VCaP (cell line): ENCODE measurements at regions not wholly inside any gene's neighbourhood (a gene's known extent, or its start where the extent isn't known, plus 50 kb on each side); places are given as distances from the start of the nearest gene placed in this dataset.

ENCODE experiments used
- H3K27ac ChIP-seq: fragments of 450-650 bp; 2 replicates; pipeline ENCODE4 v1.5.1; 2017
- TF ChIP-seq, protein P1 (sequence below): fragments of 450-650 bp; conservative IDR thresholded peaks from 2 replicates; pipeline ENCODE4 v1.5.1; 2017; ENCODE audit warnings: mild to moderate bottlenecking, moderate library complexity

DNA sequence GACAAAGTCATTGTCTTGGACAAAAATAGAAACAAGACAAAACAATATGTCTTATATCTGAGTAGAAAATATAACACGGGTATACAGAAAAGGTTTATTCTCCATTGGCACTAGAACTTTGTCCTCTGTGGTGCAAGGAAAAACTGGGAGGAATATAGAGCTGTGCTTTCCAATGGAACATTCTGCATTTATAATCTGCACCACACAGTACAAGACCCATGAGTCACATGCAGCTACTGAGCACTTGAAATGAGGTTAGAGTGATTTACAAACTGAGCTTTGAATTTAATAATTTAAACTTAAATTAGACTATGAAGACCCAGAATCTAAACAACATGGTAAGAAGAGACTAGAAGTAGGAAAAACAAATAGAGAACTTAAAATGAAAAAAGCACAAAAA lies 86.1 kb downstream of the RAP2A start:
- no peak overlapping the region for H3K27ac ChIP-seq
- TF ChIP-seq, protein P1, sequence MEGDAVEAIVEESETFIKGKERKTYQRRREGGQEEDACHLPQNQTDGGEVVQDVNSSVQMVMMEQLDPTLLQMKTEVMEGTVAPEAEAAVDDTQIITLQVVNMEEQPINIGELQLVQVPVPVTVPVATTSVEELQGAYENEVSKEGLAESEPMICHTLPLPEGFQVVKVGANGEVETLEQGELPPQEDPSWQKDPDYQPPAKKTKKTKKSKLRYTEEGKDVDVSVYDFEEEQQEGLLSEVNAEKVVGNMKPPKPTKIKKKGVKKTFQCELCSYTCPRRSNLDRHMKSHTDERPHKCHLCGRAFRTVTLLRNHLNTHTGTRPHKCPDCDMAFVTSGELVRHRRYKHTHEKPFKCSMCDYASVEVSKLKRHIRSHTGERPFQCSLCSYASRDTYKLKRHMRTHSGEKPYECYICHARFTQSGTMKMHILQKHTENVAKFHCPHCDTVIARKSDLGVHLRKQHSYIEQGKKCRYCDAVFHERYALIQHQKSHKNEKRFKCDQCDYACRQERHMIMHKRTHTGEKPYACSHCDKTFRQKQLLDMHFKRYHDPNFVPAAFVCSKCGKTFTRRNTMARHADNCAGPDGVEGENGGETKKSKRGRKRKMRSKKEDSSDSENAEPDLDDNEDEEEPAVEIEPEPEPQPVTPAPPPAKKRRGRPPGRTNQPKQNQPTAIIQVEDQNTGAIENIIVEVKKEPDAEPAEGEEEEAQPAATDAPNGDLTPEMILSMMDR: no peak

DNA sequence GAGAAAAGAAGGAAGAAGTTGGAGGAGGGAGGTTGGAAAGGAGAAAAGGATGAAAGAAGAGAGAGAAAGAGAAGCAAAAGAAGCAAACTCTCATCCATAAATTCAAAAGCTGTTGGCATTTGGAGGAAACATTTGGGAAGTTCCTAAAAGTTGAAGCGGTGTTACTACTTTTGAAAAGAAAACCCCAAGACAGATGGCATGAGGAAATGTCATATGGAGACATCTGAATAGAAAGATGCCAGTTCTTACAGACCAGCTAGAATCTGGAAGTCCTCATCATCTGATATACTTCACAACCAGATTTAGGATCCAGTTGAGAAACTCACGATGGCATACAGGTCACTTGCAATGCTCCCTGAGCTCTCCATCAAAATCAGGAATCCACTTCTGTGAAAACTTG lies 86.9 kb downstream of the RAP2A start:
- TF ChIP-seq, protein P1: no peak

DNA sequence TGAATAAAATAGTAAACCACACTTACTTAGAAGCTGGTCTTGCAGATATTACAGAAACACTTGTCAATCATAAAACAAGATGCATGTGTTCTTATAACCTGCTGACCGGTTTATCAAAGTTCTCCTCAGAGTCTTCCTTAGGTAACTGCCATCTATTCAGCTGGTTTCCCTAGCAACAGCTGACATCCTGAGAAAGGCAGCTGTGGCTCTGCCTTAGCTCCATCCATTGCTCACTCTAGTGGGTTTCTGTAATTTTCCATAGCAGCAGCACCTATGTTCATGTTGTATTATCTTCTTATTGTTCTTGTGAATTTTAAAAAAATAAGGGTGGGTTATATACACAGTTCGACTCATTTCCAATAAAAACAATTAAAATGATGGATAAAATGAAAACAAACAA lies 87.8 kb downstream of the RAP2A start:
- TF ChIP-seq, protein P1: no peak
- H3K27ac ChIP-seq: no peak overlapping the region

More for the DNA sequence above, 86.9 kb downstream of the RAP2A start:
- H3K27ac ChIP-seq: no peak overlapping the region

DNA sequence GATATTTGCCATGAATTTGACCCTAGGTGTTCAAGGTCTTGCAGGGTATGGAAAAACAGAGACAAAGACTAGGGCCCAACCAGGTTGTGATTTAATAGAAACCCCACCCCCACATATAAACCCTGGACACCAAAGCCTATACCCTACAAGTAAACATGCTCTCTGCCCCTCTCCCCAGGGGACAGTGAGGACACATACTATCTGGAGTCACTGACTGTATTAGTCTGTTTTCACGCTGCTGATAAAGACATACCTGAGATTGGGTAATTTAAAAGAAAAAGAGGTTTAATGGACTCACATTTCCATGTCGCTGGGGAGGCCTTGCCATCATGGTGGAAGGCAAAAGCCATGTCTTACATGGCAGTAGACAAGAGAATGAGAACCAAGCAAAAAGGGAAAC lies 88.3 kb downstream of the RAP2A start:
- H3K27ac ChIP-seq: no peak overlapping the region
- TF ChIP-seq, protein P1: no peak

DNA sequence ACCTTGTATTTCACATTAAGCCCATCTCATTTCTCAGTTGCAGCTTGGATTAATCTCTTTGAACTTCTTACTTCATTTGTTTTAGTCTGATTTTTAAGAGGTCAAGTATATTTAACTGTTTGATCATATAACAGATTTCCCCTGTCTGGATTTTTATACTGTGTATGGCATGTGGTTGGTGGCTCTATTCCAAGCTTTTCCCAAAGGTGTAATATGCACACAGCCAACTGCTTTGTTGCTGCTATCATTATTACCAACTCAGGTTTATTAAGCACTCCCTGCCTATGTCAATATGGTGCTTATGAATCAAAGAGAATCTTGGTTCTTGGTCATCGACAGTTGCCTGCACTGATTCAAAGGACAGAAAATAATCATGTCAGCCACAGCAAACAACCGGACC lies 92.6 kb downstream of the RAP2A start:
- no peak overlapping the region for H3K27ac ChIP-seq
- TF ChIP-seq, protein P1: no peak

DNA sequence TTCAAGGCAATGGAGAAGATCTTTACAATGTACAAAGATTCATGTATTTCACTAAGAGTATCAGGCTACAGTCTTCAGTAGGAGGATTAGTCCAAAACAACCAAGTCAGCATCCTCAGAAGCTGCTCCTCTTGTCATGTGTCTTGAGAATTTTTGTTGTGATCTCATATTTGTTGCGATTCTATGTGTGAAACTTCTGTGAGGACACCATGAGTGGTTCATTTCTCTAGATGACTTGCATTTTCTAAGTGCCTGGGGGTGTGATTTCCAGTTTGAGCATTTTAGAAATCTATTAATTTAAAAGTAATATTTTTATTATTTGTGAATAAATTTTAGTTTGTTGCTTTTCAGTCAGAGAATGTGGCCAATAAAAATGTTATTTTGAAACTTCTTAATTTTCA lies 94.5 kb downstream of the RAP2A start:
- TF ChIP-seq, protein P1: no peak
- H3K27ac ChIP-seq: no peak overlapping the region

DNA sequence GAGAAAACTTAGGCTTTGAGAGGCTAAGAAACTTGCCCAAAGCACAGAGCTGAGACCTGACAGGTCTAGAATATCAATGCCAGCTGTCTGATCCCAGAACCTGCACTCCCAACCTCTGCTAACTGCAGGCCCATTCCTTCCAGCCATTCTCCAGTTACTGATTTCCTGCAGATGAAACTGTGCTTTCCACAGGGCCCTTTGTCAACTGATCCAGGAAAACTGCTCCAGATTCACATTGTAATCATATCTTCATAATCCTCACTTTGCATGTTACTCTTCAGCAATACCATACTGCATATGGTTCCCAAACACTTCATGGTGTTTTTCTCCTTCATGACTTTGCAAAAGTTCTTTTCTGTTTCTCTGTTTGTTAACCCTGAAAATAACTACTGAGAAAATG lies 100.6 kb downstream of the RAP2A start:
- H3K27ac ChIP-seq: no peak overlapping the region
- TF ChIP-seq, protein P1: no peak

DNA sequence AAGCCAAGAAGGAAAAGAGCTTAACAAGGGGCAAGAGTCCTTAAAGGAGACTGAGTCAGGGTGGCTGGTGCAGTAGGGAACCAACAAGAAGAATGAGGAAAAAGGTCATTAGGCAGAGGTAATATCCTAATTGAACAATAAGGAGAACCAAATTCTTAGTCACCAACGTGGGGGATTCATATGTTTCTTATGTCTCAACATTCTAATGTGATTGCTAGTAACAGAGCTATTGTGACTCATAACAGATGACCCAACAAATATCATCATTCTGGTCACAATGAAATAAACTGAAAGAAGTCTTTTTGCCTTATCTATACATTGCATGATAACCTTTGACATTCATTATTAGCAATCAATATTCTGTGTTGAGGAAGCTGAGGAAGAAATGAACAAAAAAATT lies 101.6 kb downstream of the RAP2A start:
- TF ChIP-seq, protein P1: no peak
- no peak overlapping the region for H3K27ac ChIP-seq
